ENCODE measurements at regions not wholly inside any gene's neighbourhood (a gene's known extent, or its start where the extent isn't known, plus 50 kb on each side); places are given as distances from the start of the nearest gene placed in this dataset.

- no peaks in the 10 kb centered on the region for H3K27me3 ChIP-seq (ENCODE audit: control insufficient read depth in 2 of 2, insufficient read depth in 2 of 2, low read length in 2 of 2)
- H3K4me1 ChIP-seq (ENCODE audit: control insufficient read depth in 2 of 2, insufficient read depth in 2 of 2, low read length in 2 of 2): no peaks in the 10 kb centered on the region
- H3K36me3 Mint-ChIP-seq: peaks cover 0 to 5% (median 0%) of the 10 kb centered on the region in 5 donors
- DNase-seq (no peak), ATAC-seq (no peak)
- no peak overlapping the region for H3K4me3 ChIP-seq (ENCODE audit: low read length)
- H3K9me3 ChIP-seq (ENCODE audit: control insufficient read depth in 2 of 3, low read length in 3 of 3): no peaks in the 10 kb centered on the region
- no peak overlapping the region for H3K4me3 Mint-ChIP-seq
- POLR2A ChIA-PET: no interaction called here
- no peak overlapping the region for H3K27ac Mint-ChIP-seq
- H3K27ac ChIP-seq (ENCODE audit: low read depth, low read length): no peak overlapping the region
- CTCF ChIA-PET: no interaction called here
- H3K9me3 Mint-ChIP-seq: peaks cover 0 to 40% (median 10%) of the 10 kb centered on the region in 11 donors
- H3K4me1 Mint-ChIP-seq: peaks cover 0 to 2% (median 0%) of the 10 kb centered on the region in 7 donors
- intact Hi-C loops (cut with micrococcal nuclease): no loop called here
- H3K27me3 Mint-ChIP-seq: no peaks in the 10 kb centered on the region
- no peaks in the 10 kb centered on the region for H3K36me3 ChIP-seq (ENCODE audit: control insufficient read depth in 2 of 3, insufficient read depth in 3 of 3, low read length in 3 of 3)
Measured at GRCh38 chr2:56718413-56718812, 534.6 kb downstream of the CCDC85A start.

DNA sequence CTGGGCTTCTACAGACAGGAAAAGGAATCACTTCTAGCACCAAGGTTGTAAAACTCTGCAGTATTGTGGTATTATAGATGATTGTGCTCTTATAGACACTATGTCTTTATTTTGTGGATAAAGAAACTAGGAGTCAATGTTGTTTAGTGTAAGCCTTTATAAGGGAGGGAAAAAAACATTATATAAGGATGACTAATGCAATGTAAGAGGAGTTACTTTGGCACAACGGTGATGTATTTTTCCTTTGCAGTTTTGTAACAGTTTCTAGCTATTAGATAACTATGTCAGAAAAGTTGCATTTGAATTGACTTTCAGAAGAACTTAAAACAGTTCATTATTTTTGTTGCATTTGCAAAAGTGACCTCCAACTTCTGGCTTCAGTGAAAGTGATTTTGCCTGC is 545.4 kb downstream of the CCDC85A start:
- CTCF ChIA-PET: no interaction called here
- intact Hi-C loops (cut with micrococcal nuclease): no loop called here
- no peaks in the 10 kb centered on the region for H3K27me3 ChIP-seq (ENCODE audit: control insufficient read depth in 2 of 2, insufficient read depth in 2 of 2, low read length in 2 of 2)

DNA sequence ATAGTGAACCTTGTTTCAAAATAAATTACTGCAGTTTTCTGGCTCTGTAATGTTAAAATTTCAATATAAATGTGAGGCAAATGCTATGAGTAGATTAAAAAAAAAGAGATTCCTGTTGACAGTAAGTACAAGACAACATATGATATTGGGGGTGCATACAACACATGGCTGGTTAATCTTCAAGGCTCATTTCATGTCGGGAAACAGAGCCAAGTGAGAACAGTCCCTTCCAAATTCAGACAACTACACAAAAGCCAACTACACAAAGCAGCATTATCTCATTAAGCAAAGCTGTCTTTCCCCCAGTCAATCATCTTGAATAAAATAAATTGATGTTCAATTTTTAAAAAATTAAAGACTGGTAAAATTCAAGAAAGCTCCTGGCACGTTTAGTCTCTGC is 549.2 kb downstream of the CCDC85A start:
- ChIA-PET POLR2A (no interaction called here), CTCF (no interaction called here)
- H3K27ac ChIP-seq (ENCODE audit: low read depth, low read length): no peak overlapping the region
- no peaks in the 10 kb centered on the region for H3K9me3 ChIP-seq (ENCODE audit: control insufficient read depth in 2 of 3, low read length in 3 of 3)
- Mint-ChIP-seq H3K36me3 (no peaks in the 10 kb centered on the region), H3K4me3 (no peak overlapping the region), H3K27ac (no peak overlapping the region), H3K4me1 (no peaks in the 10 kb centered on the region), H3K27me3 (no peaks in the 10 kb centered on the region), H3K9me3 (peaks cover 0 to 28% (median 5%) of the 10 kb centered on the region in 11 donors)
- H3K36me3 ChIP-seq (ENCODE audit: control insufficient read depth in 2 of 3, insufficient read depth in 3 of 3, low read length in 3 of 3): no peaks in the 10 kb centered on the region
- H3K4me3 ChIP-seq (ENCODE audit: low read length): no peak overlapping the region
- DNase-seq: no peak
- intact Hi-C loops (cut with micrococcal nuclease): no loop called here
- no peak for ATAC-seq
- H3K27me3 ChIP-seq (ENCODE audit: control insufficient read depth in 2 of 2, insufficient read depth in 2 of 2, low read length in 2 of 2): no peaks in the 10 kb centered on the region
- H3K4me1 ChIP-seq (ENCODE audit: control insufficient read depth in 2 of 2, insufficient read depth in 2 of 2, low read length in 2 of 2): no peaks in the 10 kb centered on the region

More for the DNA sequence above, 545.4 kb downstream of the CCDC85A start:
- H3K4me1 Mint-ChIP-seq: no peaks in the 10 kb centered on the region
- POLR2A ChIA-PET: no interaction called here
- peaks cover 0 to 21% (median 9%) of the 10 kb centered on the region in 11 donors for H3K9me3 Mint-ChIP-seq
- H3K27me3 Mint-ChIP-seq: no peaks in the 10 kb centered on the region
- Histone ChIP-seq H3K4me1 (ENCODE audit: control insufficient read depth in 2 of 2, insufficient read depth in 2 of 2, low read length in 2 of 2) (no peaks in the 10 kb centered on the region), H3K4me3 (ENCODE audit: low read length) (no peak overlapping the region), H3K27ac (ENCODE audit: low read depth, low read length) (no peak overlapping the region), H3K9me3 (ENCODE audit: control insufficient read depth in 2 of 3, low read length in 3 of 3) (no peaks in the 10 kb centered on the region), H3K36me3 (ENCODE audit: control insufficient read depth in 2 of 3, insufficient read depth in 3 of 3, low read length in 3 of 3) (no peaks in the 10 kb centered on the region)
- DNase-seq (no peak), ATAC-seq (no peak)
- H3K4me3 Mint-ChIP-seq: no peak overlapping the region
- H3K27ac Mint-ChIP-seq: no peak overlapping the region
- no peaks in the 10 kb centered on the region for H3K36me3 Mint-ChIP-seq

GRCh38 chr2:56739413-56739812 is 555.6 kb downstream of the CCDC85A start:
- H3K9me3 Mint-ChIP-seq: peaks cover 0 to 15% (median 6%) of the 10 kb centered on the region in 11 donors
- H3K36me3 Mint-ChIP-seq: peaks cover 0 to 3% (median 0%) of the 10 kb centered on the region in 5 donors
- Histone ChIP-seq H3K4me3 (ENCODE audit: low read length) (no peak overlapping the region), H3K27ac (ENCODE audit: low read depth, low read length) (no peak overlapping the region), H3K4me1 (ENCODE audit: control insufficient read depth in 2 of 2, insufficient read depth in 2 of 2, low read length in 2 of 2) (no peaks in the 10 kb centered on the region), H3K9me3 (ENCODE audit: control insufficient read depth in 2 of 3, low read length in 3 of 3) (no peaks in the 10 kb centered on the region), H3K27me3 (ENCODE audit: control insufficient read depth in 2 of 2, insufficient read depth in 2 of 2, low read length in 2 of 2) (no peaks in the 10 kb centered on the region), H3K36me3 (ENCODE audit: control insufficient read depth in 2 of 3, insufficient read depth in 3 of 3, low read length in 3 of 3) (no peaks in the 10 kb centered on the region)
- no peak for DNase-seq
- intact Hi-C loops (cut with micrococcal nuclease): no loop called here
- CTCF ChIA-PET: no interaction called here
- H3K27me3 Mint-ChIP-seq: no peaks in the 10 kb centered on the region
- no peak for ATAC-seq
- POLR2A ChIA-PET: no interaction called here
- H3K27ac Mint-ChIP-seq: no peak overlapping the region
- H3K4me1 Mint-ChIP-seq: no peaks in the 10 kb centered on the region
- no peak overlapping the region for H3K4me3 Mint-ChIP-seq

DNA sequence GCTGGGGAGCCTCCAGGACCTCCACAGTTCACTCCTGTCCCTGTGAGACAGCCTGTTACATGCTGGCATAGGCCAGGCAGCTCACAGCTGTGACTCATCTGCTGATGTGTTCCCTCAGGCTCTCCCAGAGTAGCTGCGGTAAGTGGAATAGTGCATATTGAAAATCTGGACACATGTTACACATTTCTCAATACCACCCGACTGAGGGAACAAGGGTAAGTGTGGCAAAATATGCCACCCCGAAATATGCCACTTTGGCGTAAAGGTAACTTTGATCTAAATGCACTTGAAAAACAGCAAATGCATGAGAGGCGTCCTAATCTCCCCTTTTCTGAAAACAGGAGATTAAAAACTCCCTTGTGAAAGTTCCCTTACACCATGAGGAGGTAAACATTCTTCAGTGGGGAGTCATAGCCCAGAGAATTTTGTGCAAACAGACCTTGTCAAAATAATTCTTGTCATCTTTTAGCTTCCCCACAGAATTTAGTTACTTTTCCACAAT is 557.9 kb downstream of the CCDC85A start:
- H3K4me1 ChIP-seq (ENCODE audit: control insufficient read depth in 2 of 2, insufficient read depth in 2 of 2, low read length in 2 of 2): no peaks in the 10 kb centered on the region
- ChIA-PET CTCF (no interaction called here), POLR2A (no interaction called here)
- no peaks in the 10 kb centered on the region for H3K9me3 ChIP-seq (ENCODE audit: control insufficient read depth in 2 of 3, low read length in 3 of 3)
- no peaks in the 10 kb centered on the region for H3K27me3 ChIP-seq (ENCODE audit: control insufficient read depth in 2 of 2, insufficient read depth in 2 of 2, low read length in 2 of 2)
- H3K4me1 Mint-ChIP-seq: no peaks in the 10 kb centered on the region
- peaks cover 0 to 12% (median 3%) of the 10 kb centered on the region in 11 donors for H3K9me3 Mint-ChIP-seq
- H3K27ac Mint-ChIP-seq: no peak overlapping the region
- no peak overlapping the region for H3K4me3 ChIP-seq (ENCODE audit: low read length)
- H3K36me3 ChIP-seq (ENCODE audit: control insufficient read depth in 2 of 3, insufficient read depth in 3 of 3, low read length in 3 of 3): no peaks in the 10 kb centered on the region
- peaks cover 0 to 3% (median 0%) of the 10 kb centered on the region in 5 donors for H3K36me3 Mint-ChIP-seq
- ATAC-seq: no peak
- H3K27me3 Mint-ChIP-seq: no peaks in the 10 kb centered on the region
- no peak overlapping the region for H3K27ac ChIP-seq (ENCODE audit: low read depth, low read length)
- intact Hi-C loops (cut with micrococcal nuclease): no loop called here
- no peak overlapping the region for H3K4me3 Mint-ChIP-seq
- DNase-seq: no peak

DNA sequence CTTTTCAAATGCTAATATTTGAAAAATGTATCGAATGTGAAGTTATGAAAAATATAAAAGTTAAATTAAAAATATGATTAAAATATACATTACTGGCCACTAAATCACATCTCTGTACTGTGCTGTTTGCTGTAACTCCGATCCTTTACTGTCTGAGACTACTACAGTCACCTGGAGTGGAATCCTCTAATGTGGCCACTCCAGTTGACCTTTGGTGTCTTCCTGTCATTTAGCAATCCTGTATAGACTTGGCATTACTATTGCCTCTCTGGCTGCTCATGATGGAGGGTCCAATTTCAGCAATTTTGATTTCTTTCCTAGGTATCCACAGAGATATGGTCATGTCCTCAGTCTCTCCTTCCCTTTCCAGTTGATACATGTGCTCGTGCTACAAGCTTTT is 560.0 kb downstream of the CCDC85A start:
- Mint-ChIP-seq H3K27ac (no peak overlapping the region), H3K27me3 (no peaks in the 10 kb centered on the region), H3K4me3 (no peak overlapping the region), H3K36me3 (peaks cover 0 to 3% (median 0%) of the 10 kb centered on the region in 5 donors), H3K9me3 (peaks cover 0 to 12% (median 3%) of the 10 kb centered on the region in 11 donors), H3K4me1 (no peaks in the 10 kb centered on the region)
- Histone ChIP-seq H3K9me3 (ENCODE audit: control insufficient read depth in 2 of 3, low read length in 3 of 3) (no peaks in the 10 kb centered on the region), H3K4me3 (ENCODE audit: low read length) (no peak overlapping the region), H3K27ac (ENCODE audit: low read depth, low read length) (no peak overlapping the region), H3K27me3 (ENCODE audit: control insufficient read depth in 2 of 2, insufficient read depth in 2 of 2, low read length in 2 of 2) (no peaks in the 10 kb centered on the region), H3K4me1 (ENCODE audit: control insufficient read depth in 2 of 2, insufficient read depth in 2 of 2, low read length in 2 of 2) (no peaks in the 10 kb centered on the region), H3K36me3 (ENCODE audit: control insufficient read depth in 2 of 3, insufficient read depth in 3 of 3, low read length in 3 of 3) (no peaks in the 10 kb centered on the region)
- ChIA-PET POLR2A (no interaction called here), CTCF (no interaction called here)
- DNase-seq (no peak), ATAC-seq (no peak)
- intact Hi-C loops (cut with micrococcal nuclease): no loop called here

- CTCF ChIA-PET: no interaction called here
- H3K36me3 Mint-ChIP-seq: no peaks in the 10 kb centered on the region
Measured at GRCh38 chr2:56749152-56749752, 565.5 kb downstream of the CCDC85A start.

More at GRCh38 chr2:56749152-56749752, 565.5 kb downstream of the CCDC85A start:
- Mint-ChIP-seq H3K9me3 (peaks cover 0 to 6% (median 2%) of the 10 kb centered on the region in 11 donors), H3K4me3 (no peak overlapping the region), H3K27ac (no peak overlapping the region), H3K27me3 (no peaks in the 10 kb centered on the region), H3K4me1 (no peaks in the 10 kb centered on the region)
- no peak overlapping the region for H3K27ac ChIP-seq (ENCODE audit: low read depth, low read length)
- H3K9me3 ChIP-seq (ENCODE audit: control insufficient read depth in 2 of 3, low read length in 3 of 3): no peaks in the 10 kb centered on the region
- H3K4me3 ChIP-seq (ENCODE audit: low read length): no peak overlapping the region
- POLR2A ChIA-PET: no interaction called here
- ATAC-seq: no peak
- H3K36me3 ChIP-seq (ENCODE audit: control insufficient read depth in 2 of 3, insufficient read depth in 3 of 3, low read length in 3 of 3): no peaks in the 10 kb centered on the region
- DNase-seq: no peak
- H3K4me1 ChIP-seq (ENCODE audit: control insufficient read depth in 2 of 2, insufficient read depth in 2 of 2, low read length in 2 of 2): no peaks in the 10 kb centered on the region
- H3K27me3 ChIP-seq (ENCODE audit: control insufficient read depth in 2 of 2, insufficient read depth in 2 of 2, low read length in 2 of 2): no peaks in the 10 kb centered on the region
- intact Hi-C loops (cut with micrococcal nuclease): loop anchor here in 1 of 2 donors (5.0 kb wide), 1 partner anchor 567 kb away; the partner anchor contains the start of gene CCDC85A

Measured in naive thymus-derived CD4-positive, alpha-beta T cell (primary cell).